H1 (cell line): ENCODE measurements at regions not wholly inside any gene's neighbourhood (a gene's known extent, or its start where the extent isn't known, plus 50 kb on each side); places are given as distances from the start of the nearest gene placed in this dataset.

Experiments
- CTCF ChIA-PET: fragments of 300-600 bp; sonication (Branson Sonifier 250); formaldehyde crosslinking; loops from one replicate; lab custom pipeline; 2021; ENCODE audit not compliant: partially characterized antibody; lab: Charles Lee
- POLR2A ChIA-PET: fragments of 300-600 bp; sonication (Branson Sonifier 250); formaldehyde crosslinking; loops from one replicate; lab custom pipeline; 2021; ENCODE audit warnings: inconsistent platforms; ENCODE audit not compliant: partially characterized antibody; lab: Charles Lee
- DNase-seq, 2 experiments: peaks; one replicate each; pipeline versions ENCODE4 v3.0.0 to v3.0.0-alpha.2; 2010 to 2022; ENCODE audit warnings: low spot score in 2 of 2, low read depth in 1 of 2, mixed read lengths in 1 of 2
- FAIRE-seq: peaks from 2 replicates; lab custom pipeline; 2011; peaks lifted over from hg19 to GRCh38; lab: Jason Lieb, UNC
- H2AFZ ChIP-seq: 2 replicates; pipeline ENCODE4 v1.8.1; 2012; ENCODE audit warnings: low read length, inconsistent platforms
- H2AK5ac ChIP-seq: 2 replicates; pipeline ENCODE4 v1.6.1; 2013; ENCODE audit warnings: low read depth, low read length
- H2BK120ac ChIP-seq: replicated peaks from 2 replicates; pipeline ENCODE3; 2013; ENCODE audit warnings: low read depth, low read length, inconsistent platforms
- H2BK12ac ChIP-seq: 2 replicates; pipeline ENCODE4 v1.6.1; 2013; ENCODE audit warnings: low read depth, low read length
- H2BK15ac ChIP-seq: 2 replicates; pipeline ENCODE4 v1.6.1; 2013; ENCODE audit warnings: low read length
- H2BK20ac ChIP-seq: 2 replicates; pipeline ENCODE4 v1.6.1; 2013; ENCODE audit warnings: low read length
- H2BK5ac ChIP-seq: 2 replicates; pipeline ENCODE4 v1.6.1; 2013; ENCODE audit warnings: low read depth, low read length
- H3K14ac ChIP-seq: 2 replicates; pipeline ENCODE4 v1.6.1; 2013; ENCODE audit warnings: inconsistent platforms; ENCODE audit not compliant: insufficient read length
- H3K18ac ChIP-seq: 2 replicates; pipeline ENCODE4 v1.6.1; 2013; ENCODE audit warnings: low read length; ENCODE audit errors: extremely low read depth
- H3K23ac ChIP-seq: 2 replicates; pipeline ENCODE4 v1.6.1; 2013; ENCODE audit warnings: inconsistent platforms; ENCODE audit not compliant: insufficient read length
- H3K23me2 ChIP-seq: 2 replicates; pipeline ENCODE4 v1.6.1; 2013; ENCODE audit warnings: low read depth, low read length
- H3K27ac ChIP-seq: 2 replicates; pipeline ENCODE4 v1.6.1; 2011; ENCODE audit warnings: low read depth, low read length, inconsistent platforms
- H3K27me3 ChIP-seq, 4 experiments: replicated peaks in 1 of 4; 1 replicate in 1 of 4; 2 replicates in 3 of 4; pipeline versions ENCODE4 v1.6.1 to v1.8.1; 2011 to 2013; ENCODE audit warnings: low read length in 3 of 4, mild to moderate bottlenecking in 3 of 4, inconsistent platforms in 2 of 4, mixed read lengths in 2 of 4, moderate library complexity in 1 of 4; ENCODE audit not compliant: control insufficient read depth in 3 of 4, insufficient read depth in 3 of 4; ENCODE audit errors: extremely low read depth in 1 of 4
- H3K36me3 ChIP-seq, 4 experiments: 2 replicates each; pipeline versions ENCODE4 v1.6.1 to v1.8.1; 2011 to 2013; ENCODE audit warnings: mild to moderate bottlenecking in 4 of 4, low read length in 3 of 4, moderate library complexity in 2 of 4, control low read depth in 1 of 4, inconsistent platforms in 1 of 4; ENCODE audit not compliant: insufficient read depth in 4 of 4, control insufficient read depth in 2 of 4
- H3K4ac ChIP-seq: replicated peaks from 2 replicates; pipeline ENCODE3; 2013; ENCODE audit warnings: low read length, low read depth, mixed read lengths, inconsistent platforms; ENCODE audit not compliant: insufficient read length
- H3K4me1 ChIP-seq, 4 experiments: replicated peaks in 1 of 4; 1 replicate in 1 of 4; 2 replicates in 3 of 4; pipeline versions ENCODE4 v1.6.1 to v1.8.1; 2011 to 2013; ENCODE audit warnings: low read length in 3 of 4, inconsistent platforms in 2 of 4, mixed read lengths in 1 of 4; ENCODE audit not compliant: insufficient read depth in 4 of 4, control insufficient read depth in 3 of 4
- H3K4me2 ChIP-seq, 2 experiments: 2 replicates each; pipeline versions ENCODE4 v1.6.1 to v1.8.1; 2011 to 2013; ENCODE audit warnings: low read depth in 2 of 2, low read length in 2 of 2, control low read depth in 1 of 2, inconsistent platforms in 1 of 2, mild to moderate bottlenecking in 1 of 2; ENCODE audit not compliant: insufficient read depth in 1 of 2
- H3K4me3 ChIP-seq, 4 experiments: fragments of 200-600, 300-600 bp in 1 of 4; sonication (generic), shearing (Covaris generic), sonication (Bioruptor Twin) in 1 of 4; 2 replicates each; pipeline versions ENCODE4 v1.5.1 to v1.8.1; 2011 to 2016; ENCODE audit warnings: low read length in 4 of 4, low read depth in 3 of 4, control low read depth in 2 of 4, inconsistent platforms in 2 of 4, mild to moderate bottlenecking in 2 of 4, mixed read lengths in 1 of 4, moderate library complexity in 1 of 4; ENCODE audit not compliant: insufficient read depth in 2 of 4; ENCODE audit errors: extremely low read depth in 1 of 4
- H3K56ac ChIP-seq: replicated peaks from 2 replicates; pipeline ENCODE3; 2013; ENCODE audit warnings: low read depth, mild to moderate bottlenecking, mixed read lengths, low read length, inconsistent platforms; ENCODE audit not compliant: insufficient read length
- H3K79me1 ChIP-seq: 2 replicates; pipeline ENCODE4 v1.6.1; 2013; ENCODE audit warnings: low read depth, low read length, control low read depth
- H3K79me2 ChIP-seq, 2 experiments: 2 replicates each; pipeline versions ENCODE4 v1.6.1 to v1.8.1; 2012 to 2013; ENCODE audit warnings: low read length in 2 of 2, mild to moderate bottlenecking in 2 of 2, inconsistent platforms in 1 of 2; ENCODE audit not compliant: insufficient read depth in 2 of 2, control insufficient read depth in 1 of 2
- H3K9ac ChIP-seq, 4 experiments: replicated peaks in 1 of 4; 1 replicate in 1 of 4; 2 replicates in 3 of 4; pipeline versions ENCODE4 v1.6.1 to v1.8.1; 2011 to 2013; ENCODE audit warnings: low read depth in 3 of 4, low read length in 3 of 4, control low read depth in 2 of 4, mild to moderate bottlenecking in 2 of 4, moderate library complexity in 2 of 4, inconsistent platforms in 1 of 4; ENCODE audit errors: extremely low read depth in 1 of 4
- H3K9me3 ChIP-seq, 2 experiments: 2 replicates each; pipeline versions ENCODE4 v1.6.1 to v1.8.1; 2012 to 2013; ENCODE audit warnings: mild to moderate bottlenecking in 2 of 2, moderate library complexity in 2 of 2, control low read depth in 1 of 2, inconsistent platforms in 1 of 2, low read depth in 1 of 2, low read length in 1 of 2, mixed read lengths in 1 of 2; ENCODE audit not compliant: insufficient read depth in 2 of 2
- H4K20me1 ChIP-seq, 2 experiments: replicated peaks in 1 of 2; 2 replicates each; pipeline versions ENCODE3 to v1.8.1; 2011 to 2013; ENCODE audit warnings: inconsistent platforms in 2 of 2, low read length in 2 of 2, mild to moderate bottlenecking in 1 of 2; ENCODE audit not compliant: insufficient read depth in 2 of 2, control insufficient read depth in 1 of 2
- H4K5ac ChIP-seq: 2 replicates; pipeline ENCODE4 v1.6.1; 2013; ENCODE audit warnings: low read length, low read depth, mixed read lengths, inconsistent platforms; ENCODE audit not compliant: insufficient read length
- H4K8ac ChIP-seq: 2 replicates; pipeline ENCODE4 v1.8.0; 2013; ENCODE audit warnings: mild to moderate bottlenecking, moderate library complexity, low read length, inconsistent platforms; ENCODE audit not compliant: insufficient read depth; ENCODE audit errors: extremely low read depth
- H4K91ac ChIP-seq: replicated peaks from 2 replicates; pipeline ENCODE3; 2013; ENCODE audit warnings: low read length, mixed read lengths, inconsistent platforms; ENCODE audit not compliant: insufficient read length
- CBX5 ChIP-seq: fragments of 300-800, 300-1000 bp; sonication (generic); IDR thresholded peaks from 2 replicates; pipeline ENCODE4 v1.7.1; 2016; ENCODE audit warnings: antibody characterized with exemption, low read length, low read depth
- CREB1 ChIP-seq: IDR thresholded peaks from 2 replicates; pipeline ENCODE4 v1.6.1; 2012; ENCODE audit warnings: inconsistent platforms
- CTBP2 ChIP-seq: IDR thresholded peaks from 2 replicates; pipeline ENCODE4 v1.7.0; 2011; ENCODE audit warnings: borderline replicate concordance, mild to moderate bottlenecking, moderate library complexity, mixed read lengths, low read length; ENCODE audit not compliant: insufficient read depth, insufficient read length
- GABPA ChIP-seq: IDR thresholded peaks from 2 replicates; pipeline ENCODE4 v1.6.1; 2011; ENCODE audit warnings: mild to moderate bottlenecking, low read length, moderate library complexity, borderline replicate concordance; ENCODE audit not compliant: insufficient read depth
- RBBP5 ChIP-seq: IDR thresholded peaks from 2 replicates; pipeline ENCODE4 v1.7.1; 2012; ENCODE audit warnings: low read depth, mild to moderate bottlenecking, inconsistent platforms, low read length, moderate library complexity, borderline replicate concordance
- WGBS, 2 experiments: shearing (Covaris generic) in 1 of 2; methylation state at CpG; one replicate each; pipeline versions ENCODE4 v1.1.6 to v1.1.7; 2013 to 2015; ENCODE audit warnings: low lambda C conversion rate in 2 of 2, mixed read lengths in 2 of 2, inconsistent platforms in 1 of 2, low coverage in 1 of 2, missing lambda C conversion rate in 1 of 2; ENCODE audit not compliant: insufficient replicate concordance in 2 of 2, insufficient coverage in 1 of 2, insufficient read length in 1 of 2; ENCODE audit errors: extremely low coverage in 1 of 2, missing lambda C conversion rate in 1 of 2; 5-methylcytosine and 5-hydroxymethylcytosine counted together
- TF ChIP-seq, protein P1 (sequence below), 3 experiments: IDR thresholded peaks; 1 replicate in 2 of 3; 2 replicates in 1 of 3; pipeline versions ENCODE4 v1.5.1 to v1.6.1; 2011; ENCODE audit warnings: low read length in 3 of 3, mild to moderate bottlenecking in 3 of 3, inconsistent platforms in 2 of 3, low read depth in 1 of 3, moderate library complexity in 1 of 3; ENCODE audit not compliant: insufficient read depth in 1 of 3; ENCODE audit errors: control extremely low read depth in 1 of 3

- Histone ChIP-seq H3K4me1 (no peaks in the 10 kb centered on the region), H4K91ac (no peak overlapping the region), H2BK120ac (no peak overlapping the region), H3K27ac (no peak overlapping the region), H2AK5ac (no peak overlapping the region), H4K5ac (no peak overlapping the region), H4K20me1 (no peaks in the 10 kb centered on the region), H2BK15ac (no peak overlapping the region), H3K23ac (no peak overlapping the region), H3K79me1 (no peaks in the 10 kb centered on the region), H3K18ac (no peak overlapping the region), H3K4me3 (no peak overlapping the region), H4K8ac (no peak overlapping the region), H3K9ac (no peak overlapping the region), H3K4me2 (no peak overlapping the region), H2BK20ac (no peak overlapping the region), H2BK12ac (no peak overlapping the region), H3K36me3 (no peaks in the 10 kb centered on the region), H2BK5ac (no peak overlapping the region), H3K23me2 (no peaks in the 10 kb centered on the region), H3K56ac (no peak overlapping the region), H3K4ac (no peak overlapping the region), H3K9me3 (no peaks in the 10 kb centered on the region; a peak in 1 of 4 replicates), H3K14ac (no peak overlapping the region), H3K79me2 (no peaks in the 10 kb centered on the region), H3K27me3 (no peaks in the 10 kb centered on the region), H2AFZ (no peak overlapping the region)
- FAIRE-seq = no peak
- 100% methylated on average over 1 of the region's 1 CpG; no CpG with 5 or more reads in 1 of the 2 experiments for WGBS, 2 experiments
- POLR2A ChIA-PET = no interaction called here
- TF ChIP-seq GABPA (no peak), CBX5 (no peak), RBBP5 (no peak), CTBP2 (no peak), CREB1 (no peak)
- TF ChIP-seq, protein P1, sequence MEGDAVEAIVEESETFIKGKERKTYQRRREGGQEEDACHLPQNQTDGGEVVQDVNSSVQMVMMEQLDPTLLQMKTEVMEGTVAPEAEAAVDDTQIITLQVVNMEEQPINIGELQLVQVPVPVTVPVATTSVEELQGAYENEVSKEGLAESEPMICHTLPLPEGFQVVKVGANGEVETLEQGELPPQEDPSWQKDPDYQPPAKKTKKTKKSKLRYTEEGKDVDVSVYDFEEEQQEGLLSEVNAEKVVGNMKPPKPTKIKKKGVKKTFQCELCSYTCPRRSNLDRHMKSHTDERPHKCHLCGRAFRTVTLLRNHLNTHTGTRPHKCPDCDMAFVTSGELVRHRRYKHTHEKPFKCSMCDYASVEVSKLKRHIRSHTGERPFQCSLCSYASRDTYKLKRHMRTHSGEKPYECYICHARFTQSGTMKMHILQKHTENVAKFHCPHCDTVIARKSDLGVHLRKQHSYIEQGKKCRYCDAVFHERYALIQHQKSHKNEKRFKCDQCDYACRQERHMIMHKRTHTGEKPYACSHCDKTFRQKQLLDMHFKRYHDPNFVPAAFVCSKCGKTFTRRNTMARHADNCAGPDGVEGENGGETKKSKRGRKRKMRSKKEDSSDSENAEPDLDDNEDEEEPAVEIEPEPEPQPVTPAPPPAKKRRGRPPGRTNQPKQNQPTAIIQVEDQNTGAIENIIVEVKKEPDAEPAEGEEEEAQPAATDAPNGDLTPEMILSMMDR (IDR thresholded peaks at IDR 0.05; ENCODE audit: control extremely low read depth in 1 of 3, insufficient read depth in 1 of 3, low read depth in 1 of 3, low read length in 3 of 3) = no peak
- no peak for DNase-seq
- CTCF ChIA-PET = no interaction called here
Measured at GRCh38 chr6:140178520-140178919, 804.1 kb upstream of the CITED2 start.
